ENCODE measurements at regions not wholly inside any gene's neighbourhood (a gene's known extent, or its start where the extent isn't known, plus 50 kb on each side); places are given as distances from the start of the nearest gene placed in this dataset.

GRCh38 chr1:214178102-214178501, 102.9 kb upstream of the SMYD2 start:
- H3K4me1 Mint-ChIP-seq: no peaks in the 10 kb centered on the region
- Histone ChIP-seq H3K4me2 (no peak overlapping the region), H3K27me3 (ENCODE audit: insufficient read depth) (no peaks in the 10 kb centered on the region), H2AFZ (no peak overlapping the region), H3K79me2 (replicated peaks; ENCODE audit: insufficient read depth) (no peaks in the 10 kb centered on the region), H3K4me1 (ENCODE audit: insufficient read depth) (no peaks in the 10 kb centered on the region), H3K27ac (ENCODE audit: low read depth) (no peak overlapping the region), H3F3A (replicated peaks; ENCODE audit: low read depth) (no peaks in the 10 kb centered on the region), H3K9me2 (ENCODE audit: insufficient read depth) (no peaks in the 10 kb centered on the region), H3K36me3 (ENCODE audit: insufficient read depth) (no peaks in the 10 kb centered on the region), H3K4me3 (no peak overlapping the region), H4K20me1 (replicated peaks; ENCODE audit: insufficient read depth) (no peaks in the 10 kb centered on the region)
- H3K27me3 Mint-ChIP-seq (ENCODE audit: insufficient read depth, low read depth, poor library complexity): no peaks in the 10 kb centered on the region
- no peak overlapping the region for H3K4me3 Mint-ChIP-seq
- no peak for ATAC-seq
- no peak overlapping the region for H3K27ac Mint-ChIP-seq
- no peak for TF ChIP-seq NANOG (IDR thresholded peaks at IDR 0.05; ENCODE audit: borderline replicate concordance)
- no peak for TF ChIP-seq POLR2AphosphoS5 (IDR thresholded peaks at IDR 0.05; ENCODE audit: low read depth)
- no peak for TF ChIP-seq ZNF462 (CRISPR knock-in tag; IDR thresholded peaks at IDR 0.05)
- TF ChIP-seq STAT1 (IDR thresholded peaks at IDR 0.05; ENCODE audit: unreplicated experiment): no peak
- H3K36me3 Mint-ChIP-seq (ENCODE audit: low read depth): no peaks in the 10 kb centered on the region
- peaks cover 5% of the 10 kb centered on the region; the same call in 2 of the 3 replicates for H3K9me3 Mint-ChIP-seq
- no peak for DNase-seq (ENCODE audit: low spot score)

- Histone ChIP-seq H3K27me3 (ENCODE audit: insufficient read depth) (peaks cover 50% of the 10 kb centered on the region), H4K20me1 (replicated peaks; ENCODE audit: insufficient read depth) (peaks cover 6% of the 10 kb centered on the region; the same call in 1 of the 2 replicates), H2AFZ (no peak overlapping the region), H3K79me2 (replicated peaks; ENCODE audit: insufficient read depth) (no peaks in the 10 kb centered on the region), H3F3A (replicated peaks; ENCODE audit: low read depth) (no peaks in the 10 kb centered on the region), H3K4me3 (no peak overlapping the region), H3K4me2 (no peak overlapping the region), H3K36me3 (ENCODE audit: insufficient read depth) (no peaks in the 10 kb centered on the region), H3K4me1 (ENCODE audit: insufficient read depth) (peaks cover 5% of the 10 kb centered on the region), H3K27ac (ENCODE audit: low read depth) (no peak overlapping the region), H3K9me2 (ENCODE audit: insufficient read depth) (no peaks in the 10 kb centered on the region)
- ATAC-seq: no peak
- Mint-ChIP-seq H3K27ac (no peak overlapping the region), H3K9me3 (peaks cover 7% of the 10 kb centered on the region; the same call in 2 of the 3 replicates), H3K36me3 (ENCODE audit: low read depth) (no peaks in the 10 kb centered on the region; the same call in 2 of the 3 replicates), H3K4me3 (no peak overlapping the region), H3K4me1 (peaks cover 15% of the 10 kb centered on the region), H3K27me3 (ENCODE audit: insufficient read depth, low read depth, poor library complexity) (peaks cover 34% of the 10 kb centered on the region)
- no peak for DNase-seq (ENCODE audit: low spot score)
- TF ChIP-seq CTCF (conservative IDR thresholded peaks at IDR 0.05; ENCODE audit: low read depth in 2 of 2): no peak
- TF ChIP-seq ETS1 (IDR thresholded peaks at IDR 0.05): no peak
- no peak for TF ChIP-seq EZH2 (IDR thresholded peaks at IDR 0.05; ENCODE audit: low read depth, unreplicated experiment)
- TF ChIP-seq NANOG (IDR thresholded peaks at IDR 0.05; ENCODE audit: borderline replicate concordance): no peak
- no peak for TF ChIP-seq EZH2phosphoT487 (IDR thresholded peaks at IDR 0.05; ENCODE audit: unreplicated experiment)
- no peak for TF ChIP-seq ZNF331 (CRISPR knock-in tag; IDR thresholded peaks at IDR 0.05; ENCODE audit: low read depth)
- TF ChIP-seq POLR2AphosphoS5 (IDR thresholded peaks at IDR 0.05; ENCODE audit: low read depth): no peak
These were observed 96.0 kb upstream of the SMYD2 start for GRCh38 chr1:214184992-214185391.

All from GM23338 (cell line).